ENCODE measurements at regions not wholly inside any gene's neighbourhood (a gene's known extent, or its start where the extent isn't known, plus 50 kb on each side); places are given as distances from the start of the nearest gene placed in this dataset.

DNA sequence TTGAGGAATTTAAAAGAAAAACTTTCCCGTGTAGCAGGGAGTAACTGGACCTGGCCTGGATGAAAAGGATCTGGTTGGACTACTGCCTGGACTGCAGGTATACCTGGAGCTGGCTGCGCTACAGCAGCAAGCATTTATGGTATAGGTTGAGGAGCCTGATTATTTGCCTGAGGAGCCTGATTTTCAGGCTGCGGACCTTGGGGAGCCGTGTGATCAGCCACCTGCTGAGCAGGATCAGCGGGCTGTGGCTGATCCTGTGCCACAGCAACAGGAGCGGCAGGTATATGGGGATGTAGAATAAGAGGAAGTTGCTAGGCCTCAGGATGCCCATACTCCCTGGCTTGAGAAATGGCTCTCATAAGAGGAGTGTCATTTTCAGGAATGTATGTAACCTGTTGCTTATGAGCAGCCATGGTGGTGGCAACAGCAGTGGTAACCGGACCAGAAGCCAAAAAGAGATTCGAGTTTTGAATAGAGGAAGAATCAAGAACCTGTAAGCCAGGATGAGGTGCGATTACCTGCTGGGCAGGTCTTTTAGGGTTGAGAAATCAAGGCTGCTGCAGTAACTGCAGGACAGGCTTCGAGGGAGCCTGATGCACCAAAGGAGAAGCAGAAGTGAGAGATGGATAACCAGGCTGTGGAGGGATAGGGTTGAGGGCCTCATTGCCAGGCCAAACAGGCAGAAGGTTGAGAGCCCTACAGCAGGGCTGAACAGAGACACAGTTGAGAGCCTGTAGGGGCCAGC lies 60.9 kb upstream of the ARL4D start:
- DNase-seq (ENCODE audit: low read depth, low spot score): no peak
- TF ChIP-seq, protein P1, sequence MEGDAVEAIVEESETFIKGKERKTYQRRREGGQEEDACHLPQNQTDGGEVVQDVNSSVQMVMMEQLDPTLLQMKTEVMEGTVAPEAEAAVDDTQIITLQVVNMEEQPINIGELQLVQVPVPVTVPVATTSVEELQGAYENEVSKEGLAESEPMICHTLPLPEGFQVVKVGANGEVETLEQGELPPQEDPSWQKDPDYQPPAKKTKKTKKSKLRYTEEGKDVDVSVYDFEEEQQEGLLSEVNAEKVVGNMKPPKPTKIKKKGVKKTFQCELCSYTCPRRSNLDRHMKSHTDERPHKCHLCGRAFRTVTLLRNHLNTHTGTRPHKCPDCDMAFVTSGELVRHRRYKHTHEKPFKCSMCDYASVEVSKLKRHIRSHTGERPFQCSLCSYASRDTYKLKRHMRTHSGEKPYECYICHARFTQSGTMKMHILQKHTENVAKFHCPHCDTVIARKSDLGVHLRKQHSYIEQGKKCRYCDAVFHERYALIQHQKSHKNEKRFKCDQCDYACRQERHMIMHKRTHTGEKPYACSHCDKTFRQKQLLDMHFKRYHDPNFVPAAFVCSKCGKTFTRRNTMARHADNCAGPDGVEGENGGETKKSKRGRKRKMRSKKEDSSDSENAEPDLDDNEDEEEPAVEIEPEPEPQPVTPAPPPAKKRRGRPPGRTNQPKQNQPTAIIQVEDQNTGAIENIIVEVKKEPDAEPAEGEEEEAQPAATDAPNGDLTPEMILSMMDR (IDR thresholded peaks at IDR 0.05; ENCODE audit: low read depth, low read length): no peak
- ChIA-PET CTCF (interaction anchor here (0.6 to 1.6 kb wide), 3 partner anchors 10 to 24 kb away, joined by 3 to 7 read pairs (median 7); no protein-coding TSS in a partner anchor), POLR2A (interaction anchor here (1.7 kb wide), 1 partner anchor 30 kb away, joined by 4 read pairs; no protein-coding TSS in a partner anchor)
- H3K27ac ChIP-seq (ENCODE audit: low read depth, low read length): no peak overlapping the region
- no peaks in the 10 kb centered on the region for H3K9me3 ChIP-seq (ENCODE audit: control insufficient read depth, insufficient read depth, low read length)
- no peak overlapping the region for H3K4me3 ChIP-seq (ENCODE audit: low read depth, low read length)
- no peaks in the 10 kb centered on the region for H3K27me3 ChIP-seq (ENCODE audit: control insufficient read depth, insufficient read depth, low read length)

DNA sequence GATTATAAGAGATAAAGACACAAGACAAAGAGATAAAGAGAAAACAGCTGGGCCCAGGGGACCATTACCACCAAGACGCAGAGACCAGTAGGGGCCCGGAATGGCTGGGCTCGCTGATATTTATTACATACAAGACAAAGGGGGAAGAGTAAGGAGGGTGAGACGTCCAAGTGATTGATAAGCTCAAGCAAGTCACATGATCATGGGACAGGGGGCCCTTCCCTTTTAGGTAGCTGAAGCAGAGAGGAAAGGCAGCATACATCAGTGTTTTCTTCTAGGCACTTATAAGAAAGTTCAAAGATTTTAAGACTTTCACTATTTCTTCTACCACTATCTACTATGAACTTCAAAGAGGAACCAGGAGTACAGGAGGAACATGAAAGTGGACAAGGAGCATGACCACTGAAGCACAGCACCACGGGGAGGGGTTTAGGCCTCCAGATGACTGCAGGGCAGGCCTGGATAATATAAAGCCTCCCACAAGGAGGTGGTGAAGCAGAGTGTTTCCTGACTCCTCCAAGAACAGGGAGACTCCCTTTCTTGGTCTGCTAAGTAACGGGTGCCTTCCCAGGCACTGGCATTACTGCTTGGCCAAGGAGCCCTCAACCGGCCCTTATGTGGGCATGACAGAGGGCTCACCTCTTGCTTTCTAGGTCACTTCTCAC lies 63.9 kb upstream of the ARL4D start:
- POLR2A ChIA-PET: interaction anchor here (1.0 to 2.2 kb wide), 2 partner anchors 26 to 33 kb away, joined by 4 to 7 read pairs; no protein-coding TSS in a partner anchor
- Histone ChIP-seq H3K9me3 (ENCODE audit: control insufficient read depth, insufficient read depth, low read length) (no peaks in the 10 kb centered on the region), H3K27ac (ENCODE audit: low read depth, low read length) (no peak overlapping the region), H3K4me3 (ENCODE audit: low read depth, low read length) (no peak overlapping the region), H3K27me3 (ENCODE audit: control insufficient read depth, insufficient read depth, low read length) (no peaks in the 10 kb centered on the region)
- CTCF ChIA-PET: interaction anchor here (0.6 to 2.6 kb wide), 8 partner anchors 8 to 307 kb away, joined by 3 to 10 read pairs (median 4); no protein-coding TSS in a partner anchor
- TF ChIP-seq, protein P1 (IDR thresholded peaks at IDR 0.05; ENCODE audit: low read depth, low read length): no peak
- no peak for DNase-seq (ENCODE audit: low read depth, low spot score)

DNA sequence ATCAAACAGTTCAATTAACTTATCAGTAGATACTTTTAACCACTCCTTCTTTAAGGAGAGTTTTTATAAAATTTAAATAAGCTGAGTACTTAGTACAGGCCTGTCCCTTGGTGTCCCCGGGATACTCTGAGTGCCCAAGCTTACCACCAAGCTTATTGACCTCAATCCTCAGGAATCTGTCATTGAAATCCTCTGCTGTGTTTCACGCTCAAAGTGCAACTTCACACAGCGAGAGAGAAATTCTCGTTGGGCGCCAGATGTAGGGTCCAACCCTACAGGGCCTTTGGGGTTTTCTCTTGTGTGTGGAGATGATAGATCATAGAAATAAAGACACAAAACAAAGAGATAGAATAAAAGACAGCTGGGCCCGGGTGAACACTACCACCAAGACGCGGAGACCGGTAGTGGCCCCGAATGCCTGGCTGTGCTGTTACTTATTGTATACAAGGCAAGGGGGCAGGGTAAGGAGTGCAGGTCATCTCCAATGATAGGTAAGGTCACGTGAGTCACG lies 65.3 kb upstream of the ARL4D start:
- Histone ChIP-seq H3K4me3 (ENCODE audit: low read depth, low read length) (no peak overlapping the region), H3K27me3 (ENCODE audit: control insufficient read depth, insufficient read depth, low read length) (no peaks in the 10 kb centered on the region), H3K27ac (ENCODE audit: low read depth, low read length) (no peak overlapping the region), H3K9me3 (ENCODE audit: control insufficient read depth, insufficient read depth, low read length) (no peaks in the 10 kb centered on the region)
- DNase-seq (ENCODE audit: low read depth, low spot score): no peak
- CTCF ChIA-PET: interaction anchor here (0.7 to 2.6 kb wide), 6 partner anchors 9 to 185 kb away, joined by 3 to 10 read pairs (median 4); partner anchors contain the start of gene DHX8
- POLR2A ChIA-PET: no interaction called here
- TF ChIP-seq, protein P1 (IDR thresholded peaks at IDR 0.05; ENCODE audit: low read depth, low read length): no peak

DNA sequence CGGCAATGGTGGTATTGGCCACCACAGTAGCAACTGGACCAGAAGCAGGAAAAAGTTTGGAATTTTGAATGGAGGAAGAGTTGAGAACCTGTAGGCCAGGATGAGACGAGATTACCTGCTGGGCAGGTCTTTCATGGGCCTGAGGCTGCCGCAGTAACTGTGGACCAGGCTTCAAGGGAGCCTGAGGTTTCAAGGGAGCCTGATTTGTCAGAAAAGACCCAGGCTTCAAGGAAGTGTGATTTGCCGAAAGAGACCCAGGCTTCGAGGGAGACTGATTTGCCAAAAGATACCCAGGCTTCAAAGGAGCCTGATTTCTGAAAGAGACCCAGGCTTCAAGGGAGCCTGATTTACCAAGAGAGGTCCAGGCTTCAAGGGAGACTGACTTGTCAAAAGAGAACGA lies 66.6 kb upstream of the ARL4D start:
- Histone ChIP-seq H3K27ac (ENCODE audit: low read depth, low read length) (no peak overlapping the region), H3K4me3 (ENCODE audit: low read depth, low read length) (no peak overlapping the region), H3K27me3 (ENCODE audit: control insufficient read depth, insufficient read depth, low read length) (no peaks in the 10 kb centered on the region), H3K9me3 (ENCODE audit: control insufficient read depth, insufficient read depth, low read length) (no peaks in the 10 kb centered on the region)
- DNase-seq (ENCODE audit: low read depth, low spot score): no peak
- ChIA-PET CTCF (interaction anchor here (2.0 to 2.6 kb wide), 2 partner anchors 10 to 21 kb away, joined by 7 to 10 read pairs; no protein-coding TSS in a partner anchor), POLR2A (no interaction called here)
- TF ChIP-seq, protein P1 (IDR thresholded peaks at IDR 0.05; ENCODE audit: low read depth, low read length): no peak

Data from AG04450 (cell line).